ENCODE measurements at regions not wholly inside any gene's neighbourhood (a gene's known extent, or its start where the extent isn't known, plus 50 kb on each side); places are given as distances from the start of the nearest gene placed in this dataset.

DNA sequence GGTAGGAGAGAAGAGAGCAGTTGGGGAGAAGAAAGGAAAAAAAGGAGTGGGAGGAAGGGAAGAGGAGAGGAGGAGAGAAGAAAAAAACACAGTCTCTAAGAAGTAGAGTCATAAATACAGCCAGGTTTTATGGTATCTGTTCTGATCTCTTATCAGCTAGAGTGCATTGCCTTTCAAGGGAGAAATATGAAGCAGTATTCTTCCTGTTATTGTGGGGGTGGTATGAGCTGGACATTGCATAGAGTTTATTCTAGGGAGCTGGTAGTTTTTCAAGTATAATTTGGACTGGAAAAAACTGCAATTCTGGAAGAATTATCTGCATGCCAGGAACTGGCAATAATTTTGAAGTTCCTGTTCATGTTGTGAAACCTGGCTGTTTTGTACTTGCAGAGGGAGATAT, 54.9 kb upstream of the TAB3 start:
- H3K4me3 ChIP-seq (ENCODE audit: low read depth, low read length) = no peak overlapping the region
- TF ChIP-seq CTCF (IDR thresholded peaks at IDR 0.05; ENCODE audit: insufficient read depth, low read length, missing control alignments) = no peak
- POLR2A ChIA-PET = no interaction called here
- CTCF ChIA-PET = no interaction called here
- DNase-seq (ENCODE audit: low read depth, low spot score) = no peak

DNA sequence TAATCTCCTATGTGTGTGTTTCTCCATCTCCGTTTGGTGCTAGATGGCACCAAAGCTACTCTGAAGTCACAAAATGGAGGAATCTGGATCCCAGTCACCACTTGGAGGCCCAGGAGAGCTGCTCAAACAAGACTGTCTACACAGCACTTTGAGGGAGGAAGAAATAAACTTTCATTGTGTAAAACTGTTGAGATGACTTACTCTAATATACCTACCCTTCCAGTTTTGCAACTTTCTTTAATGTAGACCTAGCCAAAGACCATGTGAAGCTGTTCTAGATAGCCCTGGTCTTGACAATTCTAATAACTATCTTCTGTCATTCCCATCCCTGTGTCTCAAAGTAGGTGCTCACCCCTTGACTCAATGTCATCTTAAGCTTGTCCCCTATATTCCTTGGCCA, 52.8 kb upstream of the TAB3 start:
- no peak for TF ChIP-seq CTCF (IDR thresholded peaks at IDR 0.05; ENCODE audit: insufficient read depth, low read length, missing control alignments)
- ChIA-PET POLR2A (no interaction called here), CTCF (no interaction called here)
- no peak for DNase-seq (ENCODE audit: low read depth, low spot score)
- no peak overlapping the region for H3K4me3 ChIP-seq (ENCODE audit: low read depth, low read length)

DNA sequence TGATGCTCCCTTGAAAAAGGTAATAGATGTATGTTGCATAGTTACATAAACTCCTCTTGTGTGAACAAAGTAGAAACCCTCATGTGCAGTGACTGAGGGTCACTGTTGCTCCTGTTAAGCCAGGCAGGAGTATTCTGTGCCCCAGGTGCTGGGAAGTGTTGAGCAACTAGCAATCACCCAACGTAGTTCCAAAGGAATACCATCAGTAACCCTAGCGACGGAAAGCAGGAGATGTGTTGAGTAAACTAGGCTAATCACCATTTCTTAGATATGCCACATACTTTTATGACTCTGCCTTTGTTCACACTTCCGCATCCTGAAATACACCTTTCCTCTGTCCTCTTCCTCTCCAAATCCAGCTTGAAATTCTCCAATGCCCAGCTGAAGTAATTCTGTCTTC, 50.9 kb upstream of the TAB3 start:
- ChIA-PET POLR2A (no interaction called here), CTCF (no interaction called here)
- no peak overlapping the region for H3K4me3 ChIP-seq (ENCODE audit: low read depth, low read length)
- no peak for DNase-seq (ENCODE audit: low read depth, low spot score)
- no peak for TF ChIP-seq CTCF (IDR thresholded peaks at IDR 0.05; ENCODE audit: insufficient read depth, low read length, missing control alignments)

All from AG04449 (cell line).